Astrocyte of the spinal cord (primary cell): ENCODE measurements at regions not wholly inside any gene's neighbourhood (a gene's known extent, or its start where the extent isn't known, plus 50 kb on each side); places are given as distances from the start of the nearest gene placed in this dataset.

ENCODE experiments used
- DNase-seq: peaks from one replicate; pipeline ENCODE4 v3.0.0; 2011; ENCODE audit warnings: low read depth, low spot score
- H3K4me3 ChIP-seq: 2 replicates; pipeline ENCODE4 v1.5.1; 2011; ENCODE audit warnings: low read depth, mild to moderate bottlenecking, low read length, moderate library complexity
- CTCF ChIP-seq: IDR thresholded peaks from 2 replicates; pipeline ENCODE4 v1.5.1; 2012; ENCODE audit warnings: low read depth, mild to moderate bottlenecking, low read length, inconsistent platforms
- in situ Hi-C: cut with HindIII; loops from 2 replicates; pipeline ENCODE4 v1.10.0; 2017; ENCODE audit warnings: low sequenced_read_pairs

DNA sequence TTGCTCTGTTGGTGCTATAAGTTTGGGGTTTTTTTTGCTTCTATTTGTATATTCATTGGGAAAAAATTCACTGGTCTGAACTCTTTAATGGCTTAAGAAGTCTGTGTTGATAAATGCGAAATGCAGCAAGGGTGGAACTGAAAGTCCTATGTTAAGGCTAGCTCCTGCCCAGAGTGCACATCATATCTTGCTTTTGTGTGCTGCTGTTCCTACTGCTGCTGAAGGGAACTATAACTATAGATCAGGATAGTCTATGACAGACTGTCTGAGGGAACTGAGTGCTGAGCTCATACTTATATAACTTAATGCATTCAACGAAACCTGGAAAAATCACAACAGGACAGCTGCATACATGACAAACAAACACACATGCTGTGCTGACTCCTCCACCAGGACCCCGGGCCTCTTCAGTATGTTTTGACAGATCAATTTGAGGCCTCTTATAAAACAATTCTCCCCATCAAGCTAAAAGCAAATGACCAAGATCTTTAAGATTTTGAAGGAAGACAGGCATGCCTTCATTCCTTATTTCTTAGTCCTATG lies 1031.5 kb upstream of the ADGRL2 start:
- no peak for DNase-seq
- no peak for TF ChIP-seq CTCF
- in situ Hi-C loops: no loop called here
- H3K4me3 ChIP-seq: no peak overlapping the region

- TF ChIP-seq CTCF: no peak
- in situ Hi-C loops: no loop called here
- no peak overlapping the region for H3K4me3 ChIP-seq
- no peak for DNase-seq
These were observed 1033.0 kb upstream of the ADGRL2 start for GRCh38 chr1:80767711-80768110.

DNA sequence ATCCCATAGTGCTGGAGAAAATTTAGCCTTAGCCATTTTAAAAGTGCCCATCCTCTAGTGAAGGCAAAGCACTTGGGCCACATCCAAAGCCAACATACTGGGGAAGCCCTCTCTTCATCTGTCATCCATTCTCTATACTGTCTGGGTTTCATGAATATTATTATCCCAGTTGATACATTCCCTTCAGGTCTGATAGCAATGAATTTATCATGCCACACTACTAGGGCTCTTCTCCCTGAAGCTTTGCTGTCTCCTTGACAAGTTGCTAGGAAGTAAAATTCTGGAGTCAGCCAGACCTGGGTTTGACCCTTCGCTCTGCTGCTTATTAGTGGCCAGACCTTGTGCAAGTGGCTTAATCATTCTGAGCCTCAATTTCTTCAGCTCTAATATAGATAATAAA lies 1041.4 kb upstream of the ADGRL2 start:
- no peak overlapping the region for H3K4me3 ChIP-seq
- TF ChIP-seq CTCF: no peak
- DNase-seq: no peak
- in situ Hi-C loops: no loop called here

DNA sequence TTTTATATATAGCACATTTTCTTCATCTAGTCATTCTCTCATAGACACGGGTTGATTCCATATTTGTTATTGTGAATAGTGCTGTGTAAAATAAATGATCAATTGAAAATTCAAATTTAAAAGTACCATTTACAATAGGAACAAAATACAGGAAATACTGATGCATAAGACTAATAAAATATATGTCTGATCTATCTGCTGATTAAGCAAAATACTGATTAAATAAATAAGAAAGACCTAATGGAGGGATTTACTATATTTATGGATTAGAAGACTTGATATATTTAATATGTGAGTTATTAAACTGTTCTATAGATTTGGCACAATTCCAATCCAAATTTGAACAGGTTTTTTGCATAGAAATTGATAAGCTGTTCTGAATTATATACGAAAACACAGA lies 1044.8 kb upstream of the ADGRL2 start:
- TF ChIP-seq CTCF: no peak
- DNase-seq: no peak
- H3K4me3 ChIP-seq: no peak overlapping the region
- in situ Hi-C loops: no loop called here

DNA sequence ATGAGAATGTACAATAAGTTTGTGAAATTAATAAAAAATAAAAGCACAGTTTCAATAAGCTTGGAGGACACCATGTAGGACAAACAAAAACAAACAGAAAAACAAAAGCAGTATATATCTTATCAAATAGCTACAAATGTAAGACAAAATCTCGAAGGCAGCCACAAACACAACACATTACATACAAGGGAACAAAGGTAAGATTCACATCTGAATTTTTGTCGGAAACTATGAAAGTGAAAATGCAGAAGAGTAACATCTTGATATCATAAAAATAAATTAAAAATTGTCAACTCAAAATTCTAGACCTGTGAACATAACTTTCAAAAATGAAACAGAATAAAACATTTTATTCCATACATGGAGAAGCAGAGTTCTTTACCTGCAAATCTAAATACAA lies 1049.5 kb upstream of the ADGRL2 start:
- H3K4me3 ChIP-seq: no peak overlapping the region
- in situ Hi-C loops: no loop called here
- no peak for TF ChIP-seq CTCF
- no peak for DNase-seq

- DNase-seq: no peak
- H3K4me3 ChIP-seq: no peak overlapping the region
- in situ Hi-C loops: no loop called here
- no peak for TF ChIP-seq CTCF
These were observed 1069.4 kb upstream of the ADGRL2 start for GRCh38 chr1:80731241-80731894.

DNA sequence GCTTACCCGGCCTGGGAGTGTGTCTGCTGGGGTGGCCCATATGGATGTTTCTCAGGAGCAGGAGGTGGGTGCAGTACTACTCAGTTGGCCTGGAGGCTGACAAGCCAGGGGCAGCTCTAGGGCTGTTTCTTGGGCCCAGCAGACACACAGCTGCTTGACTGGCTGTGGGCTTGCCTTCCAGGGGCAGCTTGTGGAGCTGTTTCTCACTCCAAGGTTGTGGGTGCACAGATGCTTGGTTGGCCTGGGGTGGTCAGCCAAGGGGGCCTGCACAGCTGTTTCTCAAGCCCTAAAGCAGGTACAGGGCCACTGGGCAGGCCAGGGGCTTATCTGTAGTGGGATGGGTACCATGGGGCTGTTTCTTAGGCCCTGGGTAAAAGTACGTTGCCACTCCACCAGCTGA lies 1078.1 kb upstream of the ADGRL2 start:
- in situ Hi-C loops: no loop called here
- DNase-seq: no peak
- H3K4me3 ChIP-seq: no peak overlapping the region
- no peak for TF ChIP-seq CTCF
